Peyer's patch (tissue), 4 donors: ENCODE measurements at regions not wholly inside any gene's neighbourhood (a gene's known extent, or its start where the extent isn't known, plus 50 kb on each side); places are given as distances from the start of the nearest gene placed in this dataset.
"Not testable (repeated sequence)": the region's sequence is repeated elsewhere in the genome, so short reads cannot be mapped to it uniquely, and the experiment has no call there.

Experiments used
- POLR2A ChIP-seq, 2 donors: fragments of 450-650 bp; IDR thresholded peaks; one replicate each; pipeline ENCODE4 v1.5.1; 2017; ENCODE audit warnings: antibody characterized with exemption in 2 of 2, mild to moderate bottlenecking in 2 of 2, moderate library complexity in 2 of 2
- TF ChIP-seq, protein P1 (sequence below), 6 experiments: fragments of 450-650 bp in 4 of 6; fragments of 200-600 bp in 2 of 6; sonication (generic) in 1 of 6; IDR thresholded peaks; one replicate each; pipeline ENCODE4 v1.5.1; 2017 to 2019; ENCODE audit warnings: antibody characterized with exemption in 6 of 6, mild to moderate bottlenecking in 3 of 6, moderate library complexity in 1 of 6

DNA sequence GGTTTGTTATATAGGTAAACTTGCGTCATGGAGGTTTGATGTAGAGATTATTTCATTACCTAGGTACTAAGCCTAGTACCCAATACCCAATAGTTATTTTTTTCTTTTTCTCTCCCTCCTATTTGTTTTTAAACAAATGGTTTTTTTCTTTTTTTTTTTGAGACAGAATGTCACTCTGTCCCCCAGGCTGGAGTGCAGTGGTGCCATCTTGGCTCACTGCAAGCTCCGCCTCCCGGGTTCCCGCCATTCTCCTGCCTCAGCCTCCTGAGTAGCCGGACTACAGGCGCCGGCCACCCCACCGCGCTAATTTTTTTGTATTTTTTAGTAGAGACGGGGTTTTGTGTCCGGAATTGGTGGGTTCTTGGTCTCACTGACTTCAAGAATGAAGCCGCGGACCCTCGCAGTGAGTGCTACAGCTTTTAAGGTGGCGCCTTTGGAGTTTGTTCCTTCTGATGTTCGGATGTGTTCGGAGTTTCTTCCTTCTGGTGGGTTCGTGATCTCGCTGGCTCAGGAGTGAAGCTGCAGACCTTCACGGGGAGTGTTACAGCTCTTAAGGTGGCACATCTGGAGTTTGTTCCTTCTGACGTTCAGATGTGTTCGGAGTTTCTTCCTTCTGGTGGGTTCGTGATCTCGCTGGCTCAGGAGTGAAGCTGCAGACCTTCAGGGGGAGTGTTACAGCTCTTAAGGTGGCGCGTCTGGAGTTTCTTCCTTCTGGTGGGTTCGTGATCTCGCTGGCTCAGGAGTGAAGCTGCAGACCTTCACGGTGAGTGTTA, 243.7 kb downstream of the PLA2G4A start:
- TF ChIP-seq, protein P1, sequence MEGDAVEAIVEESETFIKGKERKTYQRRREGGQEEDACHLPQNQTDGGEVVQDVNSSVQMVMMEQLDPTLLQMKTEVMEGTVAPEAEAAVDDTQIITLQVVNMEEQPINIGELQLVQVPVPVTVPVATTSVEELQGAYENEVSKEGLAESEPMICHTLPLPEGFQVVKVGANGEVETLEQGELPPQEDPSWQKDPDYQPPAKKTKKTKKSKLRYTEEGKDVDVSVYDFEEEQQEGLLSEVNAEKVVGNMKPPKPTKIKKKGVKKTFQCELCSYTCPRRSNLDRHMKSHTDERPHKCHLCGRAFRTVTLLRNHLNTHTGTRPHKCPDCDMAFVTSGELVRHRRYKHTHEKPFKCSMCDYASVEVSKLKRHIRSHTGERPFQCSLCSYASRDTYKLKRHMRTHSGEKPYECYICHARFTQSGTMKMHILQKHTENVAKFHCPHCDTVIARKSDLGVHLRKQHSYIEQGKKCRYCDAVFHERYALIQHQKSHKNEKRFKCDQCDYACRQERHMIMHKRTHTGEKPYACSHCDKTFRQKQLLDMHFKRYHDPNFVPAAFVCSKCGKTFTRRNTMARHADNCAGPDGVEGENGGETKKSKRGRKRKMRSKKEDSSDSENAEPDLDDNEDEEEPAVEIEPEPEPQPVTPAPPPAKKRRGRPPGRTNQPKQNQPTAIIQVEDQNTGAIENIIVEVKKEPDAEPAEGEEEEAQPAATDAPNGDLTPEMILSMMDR (IDR thresholded peaks at IDR 0.05) = not testable (repeated sequence)
- TF ChIP-seq POLR2A (IDR thresholded peaks at IDR 0.05) = not testable (repeated sequence)
